ENCODE measurements at regions not wholly inside any gene's neighbourhood (a gene's known extent, or its start where the extent isn't known, plus 50 kb on each side); places are given as distances from the start of the nearest gene placed in this dataset.

- no peaks in the 10 kb centered on the region for H3K4me1 Mint-ChIP-seq (ENCODE audit: low read depth)
- no peak overlapping the region for H3K4me3 Mint-ChIP-seq (ENCODE audit: low read depth)
- no peaks in the 10 kb centered on the region for H3K27me3 Mint-ChIP-seq (ENCODE audit: low read depth)
- no peaks in the 10 kb centered on the region for H3K36me3 Mint-ChIP-seq (ENCODE audit: low read depth)
- no peak overlapping the region for H3K27ac Mint-ChIP-seq
- no peak for DNase-seq (ENCODE audit: low spot score)
- H3K9me3 Mint-ChIP-seq, result peaks cover 19% of the 10 kb centered on the region
- intact Hi-C loops (cut with micrococcal nuclease), result no loop called here
These were observed 103.0 kb upstream of the CDH6 start for GRCh38 chr5:31090467-31090866.

- no peak for DNase-seq (ENCODE audit: low spot score)
- H3K4me3 Mint-ChIP-seq (ENCODE audit: low read depth), result no peak overlapping the region
- no peak overlapping the region for H3K27ac Mint-ChIP-seq
- H3K4me1 Mint-ChIP-seq (ENCODE audit: low read depth), result no peaks in the 10 kb centered on the region
- H3K27me3 Mint-ChIP-seq (ENCODE audit: low read depth), result no peaks in the 10 kb centered on the region
- H3K9me3 Mint-ChIP-seq, result peaks cover 8% of the 10 kb centered on the region
- intact Hi-C loops (cut with micrococcal nuclease), result no loop called here
- H3K36me3 Mint-ChIP-seq (ENCODE audit: low read depth), result no peaks in the 10 kb centered on the region
These were observed 106.6 kb upstream of the CDH6 start for GRCh38 chr5:31086839-31087415.

GRCh38 chr5:31084871-31085270, 108.6 kb upstream of the CDH6 start:
- H3K27ac Mint-ChIP-seq, result no peak overlapping the region
- H3K36me3 Mint-ChIP-seq (ENCODE audit: low read depth), result no peaks in the 10 kb centered on the region
- H3K9me3 Mint-ChIP-seq, result peaks cover 8% of the 10 kb centered on the region
- no peak for DNase-seq (ENCODE audit: low spot score)
- intact Hi-C loops (cut with micrococcal nuclease), result no loop called here
- no peaks in the 10 kb centered on the region for H3K27me3 Mint-ChIP-seq (ENCODE audit: low read depth)
- H3K4me1 Mint-ChIP-seq (ENCODE audit: low read depth), result no peaks in the 10 kb centered on the region
- H3K4me3 Mint-ChIP-seq (ENCODE audit: low read depth), result no peak overlapping the region

GRCh38 chr5:31083364-31083763, 110.1 kb upstream of the CDH6 start:
- H3K9me3 Mint-ChIP-seq, result peaks cover 11% of the 10 kb centered on the region
- H3K4me3 Mint-ChIP-seq (ENCODE audit: low read depth), result no peak overlapping the region
- no peak for DNase-seq (ENCODE audit: low spot score)
- no peaks in the 10 kb centered on the region for H3K36me3 Mint-ChIP-seq (ENCODE audit: low read depth)
- no peaks in the 10 kb centered on the region for H3K27me3 Mint-ChIP-seq (ENCODE audit: low read depth)
- intact Hi-C loops (cut with micrococcal nuclease), result no loop called here
- H3K27ac Mint-ChIP-seq, result no peak overlapping the region
- no peaks in the 10 kb centered on the region for H3K4me1 Mint-ChIP-seq (ENCODE audit: low read depth)

GRCh38 chr5:31079668-31080067, 113.8 kb upstream of the CDH6 start:
- Mint-ChIP-seq H3K4me3 (ENCODE audit: low read depth) (no peak overlapping the region), H3K27ac (no peak overlapping the region), H3K4me1 (ENCODE audit: low read depth) (no peaks in the 10 kb centered on the region), H3K27me3 (ENCODE audit: low read depth) (no peaks in the 10 kb centered on the region), H3K36me3 (ENCODE audit: low read depth) (no peaks in the 10 kb centered on the region), H3K9me3 (peaks cover 31% of the 10 kb centered on the region)
- intact Hi-C loops (cut with micrococcal nuclease), result no loop called here
- no peak for DNase-seq (ENCODE audit: low spot score)

- intact Hi-C loops (cut with micrococcal nuclease), result no loop called here
- Mint-ChIP-seq H3K27ac (no peak overlapping the region), H3K4me3 (ENCODE audit: low read depth) (no peak overlapping the region), H3K4me1 (ENCODE audit: low read depth) (no peaks in the 10 kb centered on the region), H3K27me3 (ENCODE audit: low read depth) (no peaks in the 10 kb centered on the region), H3K36me3 (ENCODE audit: low read depth) (no peaks in the 10 kb centered on the region), H3K9me3 (peaks cover 32% of the 10 kb centered on the region)
- DNase-seq (ENCODE audit: low spot score), result no peak
These were observed 114.5 kb upstream of the CDH6 start for GRCh38 chr5:31078956-31079355.

GRCh38 chr5:31075981-31076380, 117.5 kb upstream of the CDH6 start:
- H3K27me3 Mint-ChIP-seq (ENCODE audit: low read depth), result no peaks in the 10 kb centered on the region
- DNase-seq (ENCODE audit: low spot score), result no peak
- intact Hi-C loops (cut with micrococcal nuclease), result no loop called here
- H3K9me3 Mint-ChIP-seq, result peaks cover 32% of the 10 kb centered on the region
- no peak overlapping the region for H3K4me3 Mint-ChIP-seq (ENCODE audit: low read depth)
- H3K27ac Mint-ChIP-seq, result no peak overlapping the region
- no peaks in the 10 kb centered on the region for H3K36me3 Mint-ChIP-seq (ENCODE audit: low read depth)
- no peaks in the 10 kb centered on the region for H3K4me1 Mint-ChIP-seq (ENCODE audit: low read depth)

GRCh38 chr5:31068287-31068686, 125.2 kb upstream of the CDH6 start:
- no peak for DNase-seq (ENCODE audit: low spot score)
- no peaks in the 10 kb centered on the region for H3K36me3 Mint-ChIP-seq (ENCODE audit: low read depth)
- H3K4me3 Mint-ChIP-seq (ENCODE audit: low read depth), result no peak overlapping the region
- H3K9me3 Mint-ChIP-seq, result peaks cover 12% of the 10 kb centered on the region
- H3K4me1 Mint-ChIP-seq (ENCODE audit: low read depth), result no peaks in the 10 kb centered on the region
- H3K27me3 Mint-ChIP-seq (ENCODE audit: low read depth), result no peaks in the 10 kb centered on the region
- intact Hi-C loops (cut with micrococcal nuclease), result no loop called here
- H3K27ac Mint-ChIP-seq, result no peak overlapping the region

GRCh38 chr5:31066655-31067328, 126.7 kb upstream of the CDH6 start:
- Mint-ChIP-seq H3K4me3 (ENCODE audit: low read depth) (no peak overlapping the region), H3K4me1 (ENCODE audit: low read depth) (no peaks in the 10 kb centered on the region), H3K27me3 (ENCODE audit: low read depth) (no peaks in the 10 kb centered on the region), H3K9me3 (peaks cover 12% of the 10 kb centered on the region), H3K36me3 (ENCODE audit: low read depth) (no peaks in the 10 kb centered on the region), H3K27ac (no peak overlapping the region)
- intact Hi-C loops (cut with micrococcal nuclease), result no loop called here
- no peak for DNase-seq (ENCODE audit: low spot score)

- intact Hi-C loops (cut with micrococcal nuclease), result no loop called here
- peaks cover 16% of the 10 kb centered on the region for H3K9me3 Mint-ChIP-seq
- DNase-seq (ENCODE audit: low spot score), result no peak
- H3K27ac Mint-ChIP-seq, result no peak overlapping the region
- no peaks in the 10 kb centered on the region for H3K4me1 Mint-ChIP-seq (ENCODE audit: low read depth)
- no peaks in the 10 kb centered on the region for H3K27me3 Mint-ChIP-seq (ENCODE audit: low read depth)
- H3K36me3 Mint-ChIP-seq (ENCODE audit: low read depth), result no peaks in the 10 kb centered on the region
- H3K4me3 Mint-ChIP-seq (ENCODE audit: low read depth), result no peak overlapping the region
These were observed 129.3 kb upstream of the CDH6 start for GRCh38 chr5:31064215-31064614.

GRCh38 chr5:31062902-31063580, 130.4 kb upstream of the CDH6 start:
- DNase-seq (ENCODE audit: low spot score), result no peak
- H3K27ac Mint-ChIP-seq, result no peak overlapping the region
- no peaks in the 10 kb centered on the region for H3K4me1 Mint-ChIP-seq (ENCODE audit: low read depth)
- peaks cover 18% of the 10 kb centered on the region for H3K9me3 Mint-ChIP-seq
- intact Hi-C loops (cut with micrococcal nuclease), result no loop called here
- H3K4me3 Mint-ChIP-seq (ENCODE audit: low read depth), result no peak overlapping the region
- H3K36me3 Mint-ChIP-seq (ENCODE audit: low read depth), result no peaks in the 10 kb centered on the region
- H3K27me3 Mint-ChIP-seq (ENCODE audit: low read depth), result no peaks in the 10 kb centered on the region

- no peak overlapping the region for H3K27ac Mint-ChIP-seq
- intact Hi-C loops (cut with micrococcal nuclease), result no loop called here
- peaks cover 17% of the 10 kb centered on the region for H3K9me3 Mint-ChIP-seq
- H3K36me3 Mint-ChIP-seq (ENCODE audit: low read depth), result no peaks in the 10 kb centered on the region
- no peak for DNase-seq (ENCODE audit: low spot score)
- no peaks in the 10 kb centered on the region for H3K4me1 Mint-ChIP-seq (ENCODE audit: low read depth)
- no peaks in the 10 kb centered on the region for H3K27me3 Mint-ChIP-seq (ENCODE audit: low read depth)
- H3K4me3 Mint-ChIP-seq (ENCODE audit: low read depth), result no peak overlapping the region
These were observed 133.6 kb upstream of the CDH6 start for GRCh38 chr5:31059889-31060288.

- Mint-ChIP-seq H3K36me3 (ENCODE audit: low read depth) (no peaks in the 10 kb centered on the region), H3K9me3 (peaks cover 10% of the 10 kb centered on the region), H3K4me3 (ENCODE audit: low read depth) (no peak overlapping the region), H3K4me1 (ENCODE audit: low read depth) (no peaks in the 10 kb centered on the region), H3K27ac (no peak overlapping the region), H3K27me3 (ENCODE audit: low read depth) (no peaks in the 10 kb centered on the region)
- no peak for DNase-seq (ENCODE audit: low spot score)
- intact Hi-C loops (cut with micrococcal nuclease), result no loop called here
These were observed 139.0 kb upstream of the CDH6 start for GRCh38 chr5:31054453-31054852.
